ENCODE measurements at regions not wholly inside any gene's neighbourhood (a gene's known extent, or its start where the extent isn't known, plus 50 kb on each side); places are given as distances from the start of the nearest gene placed in this dataset.

GRCh38 chr5:173557123-173557903, 59.1 kb downstream of the BOD1 start:
- no peak for DNase-seq

- DNase-seq: no peak
Measured at GRCh38 chr5:173556142-173557028, 60.1 kb downstream of the BOD1 start.

DNA sequence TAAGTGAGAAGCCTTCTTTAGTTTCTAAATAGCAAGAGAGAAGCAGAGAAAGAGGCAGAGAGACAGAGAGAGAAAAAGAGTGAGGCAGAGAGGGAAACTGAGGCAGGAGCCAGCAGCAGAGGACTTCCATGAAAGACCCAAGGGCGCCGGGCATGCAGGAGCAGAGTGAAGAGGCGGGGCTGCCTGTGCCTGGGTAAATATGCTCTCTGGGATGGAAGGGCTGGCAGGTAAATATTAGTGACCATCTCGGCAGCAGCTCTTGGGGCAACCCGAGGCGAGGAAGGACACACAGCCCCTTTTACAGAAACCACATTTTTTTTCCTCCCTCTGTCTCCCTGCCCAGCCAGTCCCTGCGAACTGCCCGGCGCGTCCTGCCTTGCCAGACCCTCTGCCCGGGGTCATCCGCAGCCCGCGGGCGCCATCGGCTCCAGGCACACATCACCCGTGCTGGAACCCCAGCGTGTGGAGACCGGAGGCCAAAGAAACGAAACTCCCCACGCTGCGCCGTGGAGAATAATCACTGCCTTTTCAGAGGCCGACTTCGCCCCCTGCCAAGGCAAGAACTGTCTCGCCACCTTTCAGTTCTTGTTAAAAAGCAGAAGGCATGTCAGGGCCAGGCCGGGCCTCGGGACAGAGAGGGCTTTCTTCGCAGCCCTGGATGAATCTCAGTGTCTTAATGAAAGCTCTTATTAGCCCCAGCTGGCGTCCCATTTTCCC, 61.3 kb downstream of the BOD1 start:
- no peak for DNase-seq

GRCh38 chr5:173554038-173554955, 62.2 kb downstream of the BOD1 start:
- DNase-seq: no peak

DNA sequence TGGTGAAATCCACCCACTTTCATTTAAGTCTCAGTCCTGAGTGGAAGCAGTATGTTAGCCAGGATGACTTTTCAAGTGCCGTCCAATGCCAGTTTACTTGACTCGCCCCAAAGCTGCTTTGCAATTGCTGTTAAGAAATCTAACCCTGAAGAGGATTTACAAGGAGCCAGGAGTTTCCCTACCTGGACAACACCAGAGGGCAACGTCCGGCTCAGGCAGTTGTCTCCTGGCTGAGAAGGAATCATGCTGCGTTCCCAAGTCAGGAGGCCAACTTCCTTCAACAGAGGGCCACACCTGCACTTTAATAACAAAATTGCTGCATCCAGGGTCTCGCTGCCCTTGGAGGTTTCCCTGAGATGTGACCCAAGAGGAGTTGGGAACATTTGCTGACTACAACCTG, 65.8 kb downstream of the BOD1 start:
- DNase-seq: no peak

DNA sequence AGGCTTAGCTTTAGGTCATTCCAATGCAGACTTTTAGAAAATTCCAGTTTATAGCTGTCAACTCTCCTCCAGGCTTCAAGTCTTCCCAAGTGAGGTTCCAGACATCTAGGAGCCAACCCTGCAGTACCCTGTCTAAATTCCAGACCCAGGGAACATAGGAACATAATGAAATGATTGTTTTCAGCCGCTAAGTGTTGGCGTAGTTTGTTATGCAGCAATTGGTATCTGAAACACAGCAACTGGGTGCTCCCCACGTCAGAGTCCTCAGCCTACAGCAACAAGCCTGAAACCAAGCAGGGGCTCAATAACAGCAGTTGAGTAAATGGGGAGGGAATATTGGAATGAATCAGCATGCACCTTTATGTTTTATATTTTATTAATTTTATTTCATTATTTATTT, 66.8 kb downstream of the BOD1 start:
- no peak for DNase-seq

DNA sequence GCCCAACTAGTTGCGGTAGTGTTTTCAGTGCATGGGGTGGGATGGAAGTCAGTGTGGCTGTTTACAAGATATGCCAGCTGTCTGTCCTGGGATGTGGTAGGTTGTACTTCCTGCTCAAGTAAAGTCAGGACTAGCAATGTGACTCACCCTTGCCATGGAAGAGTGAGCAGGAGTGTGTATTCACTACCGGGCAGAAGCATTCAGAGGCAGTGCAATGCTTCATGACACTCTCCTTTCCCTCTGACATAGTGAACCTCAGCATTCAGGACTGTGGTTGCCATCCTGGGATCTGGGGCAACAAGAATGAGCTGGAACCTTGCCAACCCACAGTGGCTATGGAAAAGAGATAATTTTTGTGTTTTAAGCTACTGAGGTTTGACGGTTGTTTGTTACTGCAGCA, 68.9 kb downstream of the BOD1 start:
- DNase-seq: no peak

DNA sequence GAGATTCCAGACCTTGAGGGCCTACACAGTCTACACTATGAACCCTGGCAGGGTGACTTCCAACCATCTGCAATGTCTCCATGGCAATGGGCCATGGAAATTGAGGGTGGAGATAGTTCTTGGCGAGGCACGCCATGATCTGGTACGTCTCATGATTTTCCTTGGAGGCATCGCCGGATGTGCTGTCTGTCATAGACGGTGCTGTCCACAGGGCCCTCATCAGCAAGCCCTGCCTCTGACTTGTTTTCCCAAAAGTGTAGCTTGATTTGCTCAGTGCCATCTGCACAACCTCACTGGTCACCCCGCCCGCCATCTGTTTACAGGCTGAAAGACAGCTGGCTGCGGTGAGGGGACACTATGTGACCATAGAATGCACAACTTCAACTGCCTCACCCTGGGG, 73.5 kb downstream of the BOD1 start:
- DNase-seq: no peak

GRCh38 chr5:173542159-173542558, 74.3 kb downstream of the BOD1 start:
- DNase-seq: no peak

DNA sequence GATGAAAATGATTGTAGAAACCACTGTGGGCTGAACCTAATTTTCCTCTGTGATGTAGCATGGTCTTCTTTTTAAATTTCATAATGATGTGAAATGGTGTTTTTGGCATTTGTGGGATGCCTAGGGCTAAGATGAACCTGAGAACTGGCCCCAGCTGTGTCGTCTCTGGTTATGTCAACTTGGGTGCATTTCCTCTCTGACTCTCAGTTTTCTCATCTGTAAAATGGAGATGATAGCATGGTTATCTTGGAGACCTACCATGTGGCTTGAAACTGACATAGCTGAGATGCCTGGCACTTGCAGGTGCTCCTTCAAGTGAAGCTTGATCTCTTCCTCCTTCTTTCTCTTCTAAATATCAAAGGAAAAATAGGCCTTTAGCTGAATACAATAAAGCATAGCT, 77.8 kb downstream of the BOD1 start:
- DNase-seq: no peak

DNA sequence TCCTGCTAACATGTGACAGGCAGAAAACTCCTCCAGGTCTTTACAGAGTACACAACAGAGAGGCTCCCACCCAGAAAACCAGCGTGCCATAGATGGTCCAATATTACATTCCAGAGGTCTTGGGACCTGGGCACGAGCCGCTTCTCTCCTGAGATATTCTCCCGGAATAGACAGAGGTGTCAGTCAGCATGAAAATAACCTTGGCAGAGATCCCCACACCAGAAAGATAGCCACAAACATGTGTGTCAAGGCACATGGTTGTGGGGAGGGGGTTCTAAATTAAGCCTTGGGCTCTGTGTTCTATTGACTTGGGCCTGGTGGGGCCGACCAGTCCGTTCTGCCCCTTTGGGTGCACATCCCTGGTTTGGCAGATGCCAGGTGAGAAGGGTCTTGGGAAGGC, 78.4 kb downstream of the BOD1 start:
- DNase-seq: no peak

DNA sequence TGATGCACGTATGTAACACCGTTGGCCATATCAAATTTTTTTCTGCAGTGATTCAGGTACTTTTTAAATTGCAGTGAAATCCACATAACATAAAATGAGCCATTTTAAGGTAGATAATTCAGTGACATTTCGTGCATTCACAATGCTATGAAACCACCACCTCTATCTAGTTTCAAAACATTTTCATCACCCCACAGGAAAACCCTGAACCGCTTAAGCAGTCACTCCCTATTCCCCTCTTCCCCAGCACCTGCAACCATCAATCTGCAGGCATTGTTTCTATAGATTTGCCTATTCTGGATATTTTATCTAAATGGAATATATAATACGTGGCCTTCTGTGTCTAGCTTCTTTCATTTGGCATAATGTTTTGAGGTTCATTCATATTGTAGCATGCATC, 79.2 kb downstream of the BOD1 start:
- no peak for DNase-seq

GRCh38 chr5:173535976-173536639, 80.3 kb downstream of the BOD1 start:
- no peak for DNase-seq

- no peak for DNase-seq
Measured at GRCh38 chr5:173535166-173535975, 81.1 kb downstream of the BOD1 start.

DNA sequence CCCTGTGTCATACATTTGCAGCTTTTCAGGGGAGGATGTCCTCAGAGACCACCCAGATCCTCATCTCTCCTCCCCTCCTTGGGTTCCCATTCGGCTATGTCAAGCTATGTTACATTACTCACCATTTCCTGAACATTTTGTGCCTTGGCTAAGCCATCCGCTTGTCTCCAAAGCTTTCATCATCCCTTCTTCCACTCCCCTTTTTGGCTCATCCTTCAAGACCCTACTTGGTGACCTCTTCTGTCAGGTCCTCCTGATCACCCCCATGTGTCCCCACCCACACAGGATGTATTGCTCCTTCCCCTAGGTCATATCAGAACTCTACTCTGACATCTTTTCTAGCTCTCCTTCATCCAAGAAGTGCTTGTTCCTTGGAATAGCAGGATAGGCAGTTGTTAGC, 81.8 kb downstream of the BOD1 start:
- no peak for DNase-seq

- DNase-seq: no peak
Measured at GRCh38 chr5:173534031-173534430, 82.4 kb downstream of the BOD1 start.

- no peak for DNase-seq
Measured at GRCh38 chr5:173532689-173533250, 83.7 kb downstream of the BOD1 start.

- DNase-seq: no peak
Measured at GRCh38 chr5:173531863-173532262, 84.6 kb downstream of the BOD1 start.

GRCh38 chr5:173530547-173530946, 85.9 kb downstream of the BOD1 start:
- DNase-seq: no peak

- DNase-seq: no peak
Measured at GRCh38 chr5:173529861-173530260, 86.6 kb downstream of the BOD1 start.

DNA sequence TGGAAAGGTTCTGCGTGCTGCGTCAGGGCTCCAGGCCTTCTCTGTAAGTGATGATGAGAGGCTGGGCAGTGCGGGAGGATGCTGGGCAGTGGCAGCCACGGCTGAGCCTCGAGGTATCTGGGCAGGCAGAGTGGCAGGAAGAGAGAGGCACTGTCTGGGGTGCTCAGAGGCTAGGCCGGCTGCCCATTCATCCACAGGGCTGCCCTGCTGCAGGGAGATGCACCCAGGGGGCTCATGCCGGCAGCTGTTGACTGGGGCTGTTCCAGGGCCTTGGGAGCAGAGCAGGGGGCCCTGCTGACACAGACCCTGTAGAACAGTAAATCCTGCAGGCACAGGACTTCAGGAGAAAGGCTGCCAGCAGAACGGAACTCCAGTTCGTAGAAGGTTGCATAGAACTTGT, 88.8 kb downstream of the BOD1 start:
- DNase-seq: no peak
